GM23338 (cell line): ENCODE measurements at regions not wholly inside any gene's neighbourhood (a gene's known extent, or its start where the extent isn't known, plus 50 kb on each side); places are given as distances from the start of the nearest gene placed in this dataset.

Experiments used
- ATAC-seq: fragments of 200-7000 bp; cut with Tn5 transposase; 3 replicates; pipeline ENCODE4 v1.9.1; 2020
- DNase-seq: peaks from one replicate; pipeline ENCODE4 v3.0.0-alpha.2; 2015; ENCODE audit warnings: low spot score
- H2AFZ ChIP-seq: fragments of 200-600 bp; sonication (generic); 2 replicates; pipeline ENCODE4 v1.8.0; 2016; ENCODE audit warnings: antibody characterized with exemption, mild to moderate bottlenecking, moderate library complexity
- H3F3A ChIP-seq: fragments of 200-600 bp; sonication (generic); replicated peaks from 2 replicates; pipeline ENCODE4 v1.8.0; 2017; ENCODE audit warnings: antibody characterized with exemption, mixed run types, low read depth
- H3K27ac ChIP-seq: fragments of 200-600 bp; sonication (generic); 2 replicates; pipeline ENCODE4 v1.6.1; 2016; ENCODE audit warnings: low read depth
- H3K27me3 ChIP-seq: fragments of 200-600 bp; sonication (generic); 2 replicates; pipeline ENCODE4 v1.8.0; 2016; ENCODE audit warnings: mild to moderate bottlenecking, mixed run types, moderate library complexity; ENCODE audit not compliant: insufficient read depth
- H3K36me3 ChIP-seq: fragments of 200-600 bp; sonication (generic); 2 replicates; pipeline ENCODE4 v1.8.0; 2016; ENCODE audit warnings: mild to moderate bottlenecking; ENCODE audit not compliant: insufficient read depth
- H3K4me1 ChIP-seq: fragments of 200-600 bp; sonication (generic); 2 replicates; pipeline ENCODE4 v1.8.0; 2016; ENCODE audit warnings: mild to moderate bottlenecking, moderate library complexity; ENCODE audit not compliant: insufficient read depth
- H3K4me2 ChIP-seq: fragments of 200-600 bp; sonication (generic); 2 replicates; pipeline ENCODE4 v1.7.1; 2017; ENCODE audit warnings: mixed run types
- H3K4me3 ChIP-seq: fragments of 200-600 bp; sonication (generic); 2 replicates; pipeline ENCODE4 v1.6.1; 2016; ENCODE audit warnings: mixed run types
- H3K79me2 ChIP-seq: fragments of 200-600 bp; sonication (generic); replicated peaks from 2 replicates; pipeline ENCODE4 v1.8.0; 2017; ENCODE audit warnings: mild to moderate bottlenecking; ENCODE audit not compliant: insufficient read depth
- H3K9me2 ChIP-seq: fragments of 200-600 bp; sonication (generic); 2 replicates; pipeline ENCODE4 v1.8.0; 2017; ENCODE audit not compliant: insufficient read depth
- H4K20me1 ChIP-seq: fragments of 200-600 bp; sonication (generic); replicated peaks from 2 replicates; pipeline ENCODE4 v1.8.0; 2017; ENCODE audit warnings: mild to moderate bottlenecking; ENCODE audit not compliant: insufficient read depth
- H3K27ac Mint-ChIP-seq: 2 replicates; pipeline ENCODE4 v1.8.0; 2020; ENCODE audit warnings: inconsistent platforms, mild to moderate bottlenecking, moderate library complexity, mixed read lengths
- H3K27me3 Mint-ChIP-seq: 3 replicates; pipeline ENCODE4 v1.8.0; 2022; ENCODE audit warnings: low read depth, mild to moderate bottlenecking, moderate library complexity, mixed read lengths, inconsistent platforms; ENCODE audit not compliant: insufficient read depth, poor library complexity
- H3K36me3 Mint-ChIP-seq: 3 replicates; pipeline ENCODE4 v1.8.0; 2021; ENCODE audit warnings: low read depth, mild to moderate bottlenecking, inconsistent platforms, moderate library complexity, mixed read lengths
- H3K4me1 Mint-ChIP-seq: 3 replicates; pipeline ENCODE4 v1.8.0; 2020; ENCODE audit warnings: mild to moderate bottlenecking, inconsistent platforms, mixed read lengths
- H3K4me3 Mint-ChIP-seq: 3 replicates; pipeline ENCODE4 v1.8.0; 2021; ENCODE audit warnings: moderate library complexity, mild to moderate bottlenecking, inconsistent platforms, mixed read lengths
- H3K9me3 Mint-ChIP-seq: 3 replicates; pipeline ENCODE4 v1.8.0; 2020; ENCODE audit warnings: moderate library complexity, mild to moderate bottlenecking, inconsistent platforms, mixed read lengths
- CREB1 ChIP-seq: fragments of 250-450 bp; sonication (Bioruptor Pico); IDR thresholded peaks from 2 replicates; pipeline ENCODE4 v1.5.0; 2020; ENCODE audit warnings: low read depth, mild to moderate bottlenecking, moderate library complexity
- ETS1 ChIP-seq: IDR thresholded peaks from 2 replicates; pipeline ENCODE4 v1.6.1; 2016; ENCODE audit warnings: antibody characterized with exemption
- EZH2 ChIP-seq: fragments of 200-600 bp; sonication (generic); IDR thresholded peaks from one replicate; pipeline ENCODE4 v1.8.0; 2017; ENCODE audit warnings: antibody characterized with exemption, mild to moderate bottlenecking, low read depth; ENCODE audit not compliant: unreplicated experiment
- EZH2phosphoT487 ChIP-seq: fragments of 200-600 bp; sonication (generic); IDR thresholded peaks from one replicate; pipeline ENCODE4 v1.8.1; 2018; ENCODE audit warnings: antibody characterized with exemption; ENCODE audit not compliant: unreplicated experiment
- JUNB ChIP-seq: IDR thresholded peaks from one replicate; pipeline ENCODE4 v1.6.1; 2016; ENCODE audit warnings: antibody characterized with exemption; ENCODE audit not compliant: unreplicated experiment
- NANOG ChIP-seq: IDR thresholded peaks from 2 replicates; pipeline ENCODE4 v1.6.1; 2016; ENCODE audit warnings: antibody characterized with exemption, borderline replicate concordance
- POLR2AphosphoS5 ChIP-seq: IDR thresholded peaks from 2 replicates; pipeline ENCODE4 v1.6.1; 2016; ENCODE audit warnings: antibody characterized with exemption, low read depth
- REST ChIP-seq: IDR thresholded peaks from one replicate; pipeline ENCODE4 v1.6.1; 2018; ENCODE audit warnings: antibody characterized with exemption; ENCODE audit not compliant: unreplicated experiment
- STAT1 ChIP-seq: IDR thresholded peaks from one replicate; pipeline ENCODE4 v1.6.1; 2016; ENCODE audit warnings: antibody characterized with exemption; ENCODE audit not compliant: unreplicated experiment
- ZNF114 ChIP-seq: fragments of 250-450 bp; sonication (Bioruptor Pico); IDR thresholded peaks from 2 replicates; pipeline ENCODE4 v1.5.0; 2020; ENCODE audit warnings: mild to moderate bottlenecking, moderate library complexity
- ZNF331 ChIP-seq: fragments of 250-450 bp; sonication (Bioruptor Pico); IDR thresholded peaks from 2 replicates; pipeline ENCODE4 v1.5.0; 2020; ENCODE audit warnings: low read depth, mild to moderate bottlenecking, moderate library complexity
- TF ChIP-seq, protein P1 (sequence below), 2 experiments: fragments of 200-600 bp in 1 of 2; sonication (generic) in 1 of 2; conservative IDR thresholded peaks; 2 replicates each; pipeline versions ENCODE4 v1.5.1 to v1.6.1; 2016 to 2017; ENCODE audit warnings: antibody characterized with exemption in 2 of 2, low read depth in 2 of 2, mild to moderate bottlenecking in 2 of 2, moderate library complexity in 1 of 2
- TF ChIP-seq, protein P2 (sequence below): fragments of 250-450 bp; sonication (Bioruptor Pico); IDR thresholded peaks from 2 replicates; pipeline ENCODE4 v1.5.0; 2020; ENCODE audit warnings: mild to moderate bottlenecking, moderate library complexity

DNA sequence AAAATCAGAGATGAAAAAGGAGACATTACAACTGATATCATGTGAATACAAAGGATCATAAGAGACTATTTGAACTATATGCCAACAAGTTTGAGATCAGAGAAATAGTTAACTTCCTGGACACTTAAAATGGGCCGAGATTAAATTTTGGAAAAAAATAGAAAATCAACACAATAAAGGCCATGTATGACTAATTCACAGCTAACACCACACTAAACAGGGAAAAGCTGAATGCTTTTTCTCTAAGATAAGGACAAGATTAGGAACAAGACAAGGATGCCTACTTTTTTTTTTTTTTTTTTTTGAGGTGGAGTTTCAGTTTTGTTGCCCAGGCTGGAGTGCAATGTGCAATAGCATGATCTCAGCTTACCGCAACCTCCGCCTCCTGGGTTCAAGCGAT, 151.4 kb upstream of the MAGI2 start:
- TF ChIP-seq CREB1 (CRISPR knock-in tag) = no peak
- TF ChIP-seq JUNB = no peak
- no peak for TF ChIP-seq ETS1
- TF ChIP-seq EZH2phosphoT487 = no peak
- TF ChIP-seq, protein P1, sequence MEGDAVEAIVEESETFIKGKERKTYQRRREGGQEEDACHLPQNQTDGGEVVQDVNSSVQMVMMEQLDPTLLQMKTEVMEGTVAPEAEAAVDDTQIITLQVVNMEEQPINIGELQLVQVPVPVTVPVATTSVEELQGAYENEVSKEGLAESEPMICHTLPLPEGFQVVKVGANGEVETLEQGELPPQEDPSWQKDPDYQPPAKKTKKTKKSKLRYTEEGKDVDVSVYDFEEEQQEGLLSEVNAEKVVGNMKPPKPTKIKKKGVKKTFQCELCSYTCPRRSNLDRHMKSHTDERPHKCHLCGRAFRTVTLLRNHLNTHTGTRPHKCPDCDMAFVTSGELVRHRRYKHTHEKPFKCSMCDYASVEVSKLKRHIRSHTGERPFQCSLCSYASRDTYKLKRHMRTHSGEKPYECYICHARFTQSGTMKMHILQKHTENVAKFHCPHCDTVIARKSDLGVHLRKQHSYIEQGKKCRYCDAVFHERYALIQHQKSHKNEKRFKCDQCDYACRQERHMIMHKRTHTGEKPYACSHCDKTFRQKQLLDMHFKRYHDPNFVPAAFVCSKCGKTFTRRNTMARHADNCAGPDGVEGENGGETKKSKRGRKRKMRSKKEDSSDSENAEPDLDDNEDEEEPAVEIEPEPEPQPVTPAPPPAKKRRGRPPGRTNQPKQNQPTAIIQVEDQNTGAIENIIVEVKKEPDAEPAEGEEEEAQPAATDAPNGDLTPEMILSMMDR (conservative IDR thresholded peaks at IDR 0.05; ENCODE audit: low read depth in 2 of 2) = no peak
- no peak for TF ChIP-seq REST
- TF ChIP-seq, protein P2, sequence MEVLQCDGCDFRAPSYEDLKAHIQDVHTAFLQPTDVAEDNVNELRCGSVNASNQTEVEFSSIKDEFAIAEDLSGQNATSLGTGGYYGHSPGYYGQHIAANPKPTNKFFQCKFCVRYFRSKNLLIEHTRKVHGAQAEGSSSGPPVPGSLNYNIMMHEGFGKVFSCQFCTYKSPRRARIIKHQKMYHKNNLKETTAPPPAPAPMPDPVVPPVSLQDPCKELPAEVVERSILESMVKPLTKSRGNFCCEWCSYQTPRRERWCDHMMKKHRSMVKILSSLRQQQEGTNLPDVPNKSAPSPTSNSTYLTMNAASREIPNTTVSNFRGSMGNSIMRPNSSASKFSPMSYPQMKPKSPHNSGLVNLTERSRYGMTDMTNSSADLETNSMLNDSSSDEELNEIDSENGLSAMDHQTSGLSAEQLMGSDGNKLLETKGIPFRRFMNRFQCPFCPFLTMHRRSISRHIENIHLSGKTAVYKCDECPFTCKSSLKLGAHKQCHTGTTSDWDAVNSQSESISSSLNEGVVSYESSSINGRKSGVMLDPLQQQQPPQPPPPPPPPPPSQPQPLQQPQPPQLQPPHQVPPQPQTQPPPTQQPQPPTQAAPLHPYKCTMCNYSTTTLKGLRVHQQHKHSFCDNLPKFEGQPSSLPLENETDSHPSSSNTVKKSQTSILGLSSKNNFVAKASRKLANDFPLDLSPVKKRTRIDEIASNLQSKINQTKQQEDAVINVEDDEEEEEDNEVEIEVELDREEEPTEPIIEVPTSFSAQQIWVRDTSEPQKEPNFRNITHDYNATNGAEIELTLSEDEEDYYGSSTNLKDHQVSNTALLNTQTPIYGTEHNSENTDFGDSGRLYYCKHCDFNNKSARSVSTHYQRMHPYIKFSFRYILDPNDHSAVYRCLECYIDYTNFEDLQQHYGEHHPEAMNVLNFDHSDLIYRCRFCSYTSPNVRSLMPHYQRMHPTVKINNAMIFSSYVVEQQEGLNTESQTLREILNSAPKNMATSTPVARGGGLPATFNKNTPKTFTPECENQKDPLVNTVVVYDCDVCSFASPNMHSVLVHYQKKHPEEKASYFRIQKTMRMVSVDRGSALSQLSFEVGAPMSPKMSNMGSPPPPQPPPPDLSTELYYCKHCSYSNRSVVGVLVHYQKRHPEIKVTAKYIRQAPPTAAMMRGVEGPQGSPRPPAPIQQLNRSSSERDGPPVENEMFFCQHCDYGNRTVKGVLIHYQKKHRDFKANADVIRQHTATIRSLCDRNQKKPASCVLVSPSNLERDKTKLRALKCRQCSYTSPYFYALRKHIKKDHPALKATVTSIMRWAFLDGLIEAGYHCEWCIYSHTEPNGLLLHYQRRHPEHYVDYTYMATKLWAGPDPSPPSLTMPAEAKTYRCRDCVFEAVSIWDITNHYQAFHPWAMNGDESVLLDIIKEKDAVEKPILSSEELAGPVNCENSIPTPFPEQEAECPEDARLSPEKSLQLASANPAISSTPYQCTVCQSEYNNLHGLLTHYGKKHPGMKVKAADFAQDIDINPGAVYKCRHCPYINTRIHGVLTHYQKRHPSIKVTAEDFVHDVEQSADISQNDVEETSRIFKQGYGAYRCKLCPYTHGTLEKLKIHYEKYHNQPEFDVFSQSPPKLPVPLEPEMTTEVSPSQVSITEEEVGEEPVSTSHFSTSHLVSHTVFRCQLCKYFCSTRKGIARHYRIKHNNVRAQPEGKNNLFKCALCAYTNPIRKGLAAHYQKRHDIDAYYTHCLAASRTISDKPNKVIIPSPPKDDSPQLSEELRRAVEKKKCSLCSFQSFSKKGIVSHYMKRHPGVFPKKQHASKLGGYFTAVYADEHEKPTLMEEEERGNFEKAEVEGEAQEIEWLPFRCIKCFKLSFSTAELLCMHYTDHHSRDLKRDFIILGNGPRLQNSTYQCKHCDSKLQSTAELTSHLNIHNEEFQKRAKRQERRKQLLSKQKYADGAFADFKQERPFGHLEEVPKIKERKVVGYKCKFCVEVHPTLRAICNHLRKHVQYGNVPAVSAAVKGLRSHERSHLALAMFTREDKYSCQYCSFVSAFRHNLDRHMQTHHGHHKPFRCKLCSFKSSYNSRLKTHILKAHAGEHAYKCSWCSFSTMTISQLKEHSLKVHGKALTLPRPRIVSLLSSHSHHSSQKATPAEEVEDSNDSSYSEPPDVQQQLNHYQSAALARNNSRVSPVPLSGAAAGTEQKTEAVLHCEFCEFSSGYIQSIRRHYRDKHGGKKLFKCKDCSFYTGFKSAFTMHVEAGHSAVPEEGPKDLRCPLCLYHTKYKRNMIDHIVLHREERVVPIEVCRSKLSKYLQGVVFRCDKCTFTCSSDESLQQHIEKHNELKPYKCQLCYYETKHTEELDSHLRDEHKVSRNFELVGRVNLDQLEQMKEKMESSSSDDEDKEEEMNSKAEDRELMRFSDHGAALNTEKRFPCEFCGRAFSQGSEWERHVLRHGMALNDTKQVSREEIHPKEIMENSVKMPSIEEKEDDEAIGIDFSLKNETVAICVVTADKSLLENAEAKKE (CRISPR knock-in tag) = no peak
- TF ChIP-seq STAT1 = no peak
- no peak for TF ChIP-seq ZNF331 (CRISPR knock-in tag)
- no peak for TF ChIP-seq EZH2
- TF ChIP-seq ZNF114 = no peak
- no peak for TF ChIP-seq POLR2AphosphoS5
- TF ChIP-seq NANOG = no peak
- Mint-ChIP-seq H3K4me1 (no peaks in the 10 kb centered on the region; the same call in 2 of the 3 replicates), H3K36me3 (no peaks in the 10 kb centered on the region), H3K4me3 (no peak overlapping the region), H3K27ac (no peak overlapping the region), H3K9me3 (no peaks in the 10 kb centered on the region), H3K27me3 (no peaks in the 10 kb centered on the region)
- Histone ChIP-seq H3K36me3 (no peaks in the 10 kb centered on the region), H3F3A (no peaks in the 10 kb centered on the region), H3K27ac (no peak overlapping the region), H3K79me2 (no peaks in the 10 kb centered on the region), H2AFZ (no peak overlapping the region), H3K4me3 (no peak overlapping the region), H3K27me3 (no peaks in the 10 kb centered on the region), H3K4me1 (no peaks in the 10 kb centered on the region), H3K4me2 (no peak overlapping the region), H4K20me1 (no peaks in the 10 kb centered on the region), H3K9me2 (no peaks in the 10 kb centered on the region)
- DNase-seq (no peak), ATAC-seq (no peak)
